ENCODE measurements at regions not wholly inside any gene's neighbourhood (a gene's known extent, or its start where the extent isn't known, plus 50 kb on each side); places are given as distances from the start of the nearest gene placed in this dataset.
A peak's percentile ranks its signal among the peaks of the same experiment; 100 is the strongest.
"Not testable (repeated sequence)": the region's sequence is repeated elsewhere in the genome, so short reads cannot be mapped to it uniquely, and the experiment has no call there.

DNA sequence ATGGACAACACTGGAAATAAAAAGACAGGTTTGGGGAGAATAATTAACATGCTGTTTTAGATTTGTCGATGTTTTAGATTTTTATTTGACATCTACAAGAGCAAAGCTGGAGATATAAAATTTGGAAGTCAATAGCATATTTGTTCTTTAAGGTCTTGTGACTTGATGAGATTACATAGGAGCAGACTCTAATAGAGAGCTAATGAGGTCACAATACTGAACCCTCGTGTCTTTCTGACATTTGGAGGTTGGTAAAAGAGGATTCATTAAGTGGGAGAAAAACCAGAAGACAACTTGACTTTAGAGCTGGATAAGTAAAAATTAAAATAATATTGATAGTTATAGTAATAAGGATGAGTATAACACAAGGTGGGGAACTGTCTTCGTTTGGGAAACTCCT is 322.7 kb upstream of the SEMA6A start:
- no peak for DNase-seq

DNA sequence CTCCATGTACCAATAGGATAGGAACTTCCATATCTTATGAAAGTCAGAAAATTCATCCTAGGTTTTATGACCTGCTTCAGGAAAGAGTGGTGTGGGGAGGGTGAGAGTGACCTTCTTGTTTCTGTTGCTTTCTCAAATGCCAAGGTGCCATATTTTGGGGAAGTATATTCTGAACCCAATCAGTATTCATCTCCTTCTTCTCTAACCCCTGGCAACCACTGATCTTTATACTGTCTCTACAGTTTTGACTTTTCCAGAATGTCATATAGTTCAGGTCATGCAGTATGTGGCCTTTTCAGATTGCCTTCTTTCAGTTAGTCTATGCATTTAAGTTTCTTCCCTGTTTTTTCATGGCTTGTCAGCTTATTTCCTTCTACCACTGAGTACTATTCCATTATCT is 321.4 kb upstream of the SEMA6A start:
- DNase-seq = no peak

DNA sequence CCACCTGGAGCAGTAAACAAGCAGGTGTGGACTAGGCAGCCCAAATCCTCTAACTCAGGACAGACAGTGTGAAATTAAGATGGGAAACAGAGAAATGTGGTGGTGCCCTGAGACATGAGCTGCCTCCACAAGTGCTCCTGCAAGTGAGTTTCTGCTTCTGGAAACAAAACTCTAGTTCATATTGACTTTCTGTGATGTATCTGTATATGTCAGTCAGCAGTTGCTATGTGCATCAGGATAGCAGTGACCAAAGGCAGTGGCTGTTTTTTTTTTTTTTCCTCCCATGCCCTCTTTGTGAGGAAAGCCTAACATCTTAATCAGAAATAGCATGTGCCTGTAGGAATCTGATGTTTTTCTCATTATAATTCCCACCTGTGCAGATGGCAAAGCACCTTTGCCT is 318.4 kb upstream of the SEMA6A start:
- DNase-seq = no peak

DNA sequence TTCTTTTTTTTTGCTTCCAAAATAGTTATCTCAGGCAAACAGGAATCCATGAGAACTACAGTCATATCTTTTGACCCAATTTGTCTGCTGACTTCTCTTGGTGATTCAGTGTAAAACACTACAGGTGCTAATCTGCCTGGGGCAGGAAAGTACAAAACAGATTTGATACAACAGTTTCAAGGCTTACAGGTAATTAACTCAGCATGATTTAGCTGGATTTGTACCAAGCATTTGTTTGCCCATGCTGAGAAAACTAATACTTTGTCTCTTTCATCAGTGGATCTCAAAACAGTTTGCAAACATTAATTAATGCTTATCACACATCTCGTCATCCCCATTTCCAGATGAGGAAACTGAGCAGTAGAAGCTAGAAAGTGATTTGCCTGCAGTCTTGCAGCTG is 312.5 kb upstream of the SEMA6A start:
- no peak for DNase-seq

DNA sequence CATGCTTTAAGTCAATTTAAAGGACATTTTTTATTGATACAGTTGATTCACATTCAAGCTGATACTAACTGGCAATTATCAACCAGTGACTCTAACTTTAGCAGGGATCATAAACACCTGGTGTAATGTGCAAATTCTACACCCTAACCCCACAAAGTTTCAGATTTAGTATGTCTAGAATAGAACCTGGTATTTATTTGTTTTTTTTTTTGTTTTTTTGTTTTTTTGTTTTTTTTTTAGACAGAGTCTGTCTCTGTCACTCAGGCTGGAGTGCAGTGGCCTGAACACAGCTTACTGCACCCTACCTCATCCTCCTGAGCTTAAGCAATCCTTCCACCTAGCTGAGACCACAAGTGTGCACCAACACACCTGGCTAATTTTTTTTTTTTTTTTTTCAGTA is 311.2 kb upstream of the SEMA6A start:
- no peak for DNase-seq

DNA sequence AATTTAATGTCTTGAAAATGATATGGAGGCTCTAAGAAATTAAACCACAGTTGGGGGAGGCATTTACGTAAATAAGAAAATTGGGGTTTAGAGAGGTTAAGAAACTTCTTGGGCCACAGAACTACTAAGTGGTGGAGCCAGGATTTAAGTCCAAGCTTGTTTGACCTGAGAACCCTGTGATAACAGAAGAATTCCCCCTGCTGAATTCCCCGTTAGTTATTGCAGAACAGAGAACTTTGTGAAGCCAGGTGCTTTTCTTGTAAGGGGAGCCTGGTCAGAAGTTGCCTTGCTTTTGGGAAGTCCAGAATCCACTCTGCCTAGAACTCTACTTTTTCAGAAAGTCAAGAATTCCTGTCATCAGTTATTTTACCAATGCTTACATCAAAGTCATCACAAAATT is 309.3 kb upstream of the SEMA6A start:
- DNase-seq = no peak

DNA sequence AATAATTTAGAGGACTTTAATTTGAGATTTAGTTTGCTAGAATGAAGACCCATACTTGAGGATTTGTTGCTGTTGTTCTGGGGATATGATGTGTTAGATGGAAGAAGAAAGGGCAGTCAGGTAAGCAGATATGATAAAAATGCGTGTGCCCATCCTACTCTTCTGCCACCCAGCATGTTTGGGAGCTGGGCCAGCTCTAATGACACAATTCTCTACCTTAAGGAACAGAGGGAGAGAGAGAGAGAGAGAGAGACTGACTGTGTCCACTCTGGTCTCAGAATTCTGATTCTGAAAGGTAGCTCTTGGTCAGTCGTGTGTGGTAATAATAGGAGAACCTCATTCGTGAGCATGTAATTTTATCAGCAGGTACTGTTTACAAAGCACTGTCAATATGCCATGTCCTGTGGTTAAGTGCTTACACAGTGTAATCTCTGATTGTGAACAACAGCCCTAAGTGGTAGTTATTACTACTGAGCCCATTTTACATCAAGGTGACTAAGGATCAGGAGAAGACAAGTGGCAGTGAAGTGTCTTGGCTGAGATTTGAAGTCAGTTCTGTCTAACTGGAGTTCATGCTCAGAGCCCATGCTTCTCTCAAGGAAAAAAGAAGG is 307.4 kb upstream of the SEMA6A start:
- no peak for DNase-seq

DNA sequence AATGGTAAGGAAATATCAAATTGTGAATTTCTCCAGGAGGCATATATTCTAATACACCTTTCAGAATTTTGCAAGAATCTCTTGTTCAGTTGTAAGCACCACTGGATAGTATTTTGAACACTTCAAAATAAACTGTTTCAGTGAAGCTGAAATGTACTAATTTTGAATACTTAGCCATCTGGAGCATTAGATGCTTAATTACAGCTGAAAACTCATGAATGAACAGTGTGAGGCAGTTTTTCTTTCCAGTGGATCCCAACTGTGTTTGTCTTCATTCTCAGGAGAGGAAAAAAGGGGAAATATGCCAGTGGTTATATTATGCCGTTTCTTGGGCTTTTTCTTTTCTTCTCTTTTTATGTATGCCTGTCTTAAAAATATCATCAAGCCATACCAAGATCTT is 306.0 kb upstream of the SEMA6A start:
- DNase-seq = no peak

DNA sequence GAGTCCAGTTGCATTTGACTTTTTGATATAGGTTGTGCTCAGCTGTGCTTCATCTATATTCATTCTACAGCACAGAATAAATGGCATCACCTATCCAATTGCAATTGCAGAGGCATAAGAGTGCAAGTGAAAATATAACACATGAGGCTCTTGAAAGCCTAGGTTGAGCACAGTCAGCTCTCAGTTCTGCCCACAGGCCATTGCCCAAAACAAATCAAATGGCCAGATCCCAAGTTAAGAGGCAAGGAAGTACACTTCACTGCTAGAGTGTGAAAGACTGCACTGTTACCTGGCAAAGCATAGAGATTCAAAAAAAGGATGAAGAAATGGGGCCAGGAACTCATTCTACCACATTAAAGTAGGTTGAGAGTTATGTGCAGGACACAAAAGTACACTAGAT is 305.5 kb upstream of the SEMA6A start:
- DNase-seq = no peak

DNA sequence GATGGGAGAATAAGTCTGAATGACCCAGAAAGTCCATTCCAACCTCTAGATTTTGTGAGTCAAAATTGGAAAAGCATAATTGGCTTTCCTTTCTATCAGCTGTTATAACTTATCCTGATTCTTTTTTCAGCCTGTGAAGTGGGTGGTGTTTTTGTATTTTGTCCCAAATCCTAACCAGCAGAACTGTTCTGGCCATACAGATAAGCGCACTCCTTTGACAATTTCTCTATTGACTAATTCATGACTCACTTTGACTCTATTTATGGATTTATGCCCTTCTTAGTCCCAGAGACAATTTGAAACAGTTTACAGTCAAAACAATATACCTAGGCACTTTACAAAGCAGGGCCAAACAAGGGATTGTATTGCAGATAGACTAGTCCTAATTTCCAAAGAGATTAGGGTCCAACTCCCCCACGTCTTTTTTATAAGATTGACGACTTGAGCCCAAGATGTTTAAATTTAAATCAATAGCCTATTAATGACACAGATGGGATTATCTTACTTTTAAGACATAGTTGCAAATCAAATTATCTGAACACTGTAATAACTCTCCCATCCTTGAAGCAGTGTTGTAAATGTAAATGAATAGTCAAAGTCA is 301.7 kb upstream of the SEMA6A start:
- no peak for DNase-seq

DNA sequence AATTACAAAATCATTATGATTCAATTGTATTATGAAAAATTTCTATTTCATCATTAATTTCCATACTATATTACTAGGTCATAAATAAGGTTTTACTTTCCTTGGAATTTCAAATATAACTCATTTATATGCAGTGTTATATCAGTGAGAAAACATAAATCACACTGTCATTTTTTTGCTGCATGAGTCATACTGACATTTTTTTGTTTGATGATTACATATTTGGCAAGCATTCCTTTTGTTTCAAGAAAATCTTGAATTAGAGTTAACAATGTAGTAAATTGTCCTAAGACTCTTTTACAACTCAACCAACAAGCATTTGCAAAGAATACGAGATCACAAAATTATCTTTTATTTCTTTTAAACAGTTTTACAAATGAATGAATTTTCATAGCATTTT is 298.4 kb upstream of the SEMA6A start:
- DNase-seq = no peak

DNA sequence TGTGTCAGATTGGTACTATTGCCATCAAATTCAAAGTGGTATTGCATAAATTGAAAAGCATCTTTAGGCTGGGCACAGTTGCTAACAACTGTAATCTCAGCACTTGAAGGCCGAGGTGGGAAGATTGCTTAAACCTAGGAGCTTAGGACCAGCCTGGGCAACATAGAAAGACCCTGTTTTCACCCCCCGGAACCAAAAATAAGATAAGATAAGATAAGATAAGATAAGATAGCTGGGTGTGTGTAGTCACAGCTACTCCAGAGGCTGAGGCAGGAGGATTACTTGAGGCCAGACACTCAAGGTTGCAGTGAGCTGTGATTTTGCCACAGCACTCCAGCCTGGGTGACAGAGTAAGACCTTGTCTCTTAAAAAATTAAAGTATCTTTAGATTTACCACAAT is 297.9 kb upstream of the SEMA6A start:
- DNase-seq = no peak

DNA sequence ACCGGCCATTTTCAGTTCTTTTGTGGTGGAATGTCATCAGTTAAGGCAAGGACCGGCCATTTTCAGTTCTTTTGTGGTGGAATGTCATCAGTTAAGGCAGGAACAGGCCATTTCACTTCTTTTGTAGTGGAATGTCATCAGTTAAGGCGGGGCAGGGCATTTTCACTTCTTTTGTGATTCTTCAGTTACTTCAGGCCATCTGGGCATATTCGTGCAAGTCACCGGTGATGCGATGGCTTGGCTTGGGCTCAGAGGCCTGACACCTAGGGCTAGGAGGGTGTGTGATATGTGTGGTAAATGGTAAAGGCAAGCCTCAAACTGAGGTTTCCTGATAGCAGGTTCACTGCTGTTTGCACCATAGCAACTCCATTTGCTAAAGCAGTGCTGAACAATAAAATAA is 293.2 kb upstream of the SEMA6A start:
- DNase-seq = not testable (repeated sequence)

DNA sequence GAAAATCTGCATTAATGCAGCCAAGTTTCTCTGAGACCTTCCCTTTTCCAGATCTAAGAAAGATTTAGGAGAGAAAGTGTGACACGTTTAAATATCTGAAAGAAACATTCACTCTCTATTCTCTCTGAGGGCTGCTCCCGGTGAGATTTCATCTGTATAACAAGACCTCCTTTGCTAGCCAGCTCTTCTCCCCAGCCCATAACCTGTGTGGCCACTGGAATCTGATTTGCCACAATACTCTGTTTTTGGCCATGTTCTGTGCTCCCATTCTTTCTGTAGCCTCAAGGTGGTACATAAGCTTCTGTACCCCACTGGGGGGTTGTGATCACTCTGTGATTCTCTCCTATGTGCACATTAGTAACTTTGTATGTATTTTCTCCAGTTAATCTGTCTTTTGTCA is 291.0 kb upstream of the SEMA6A start:
- DNase-seq = no peak

DNA sequence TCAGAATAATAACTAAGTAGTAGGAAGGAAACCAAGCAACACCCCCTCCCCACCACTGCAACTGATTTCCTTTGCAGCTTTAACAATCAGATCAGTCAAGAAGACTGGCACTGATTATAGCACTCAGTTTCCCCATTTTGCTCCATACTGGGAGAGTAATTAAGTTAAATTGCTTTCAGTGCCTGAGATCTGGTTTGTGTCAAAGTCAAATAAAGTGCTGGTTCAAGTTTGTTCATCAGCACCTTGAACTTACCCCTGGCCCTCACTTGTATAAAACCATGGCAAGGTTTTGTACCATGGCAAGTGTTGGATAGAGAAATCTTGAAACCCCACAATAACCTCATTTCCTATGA is 290.2 kb upstream of the SEMA6A start:
- no peak for DNase-seq

DNA sequence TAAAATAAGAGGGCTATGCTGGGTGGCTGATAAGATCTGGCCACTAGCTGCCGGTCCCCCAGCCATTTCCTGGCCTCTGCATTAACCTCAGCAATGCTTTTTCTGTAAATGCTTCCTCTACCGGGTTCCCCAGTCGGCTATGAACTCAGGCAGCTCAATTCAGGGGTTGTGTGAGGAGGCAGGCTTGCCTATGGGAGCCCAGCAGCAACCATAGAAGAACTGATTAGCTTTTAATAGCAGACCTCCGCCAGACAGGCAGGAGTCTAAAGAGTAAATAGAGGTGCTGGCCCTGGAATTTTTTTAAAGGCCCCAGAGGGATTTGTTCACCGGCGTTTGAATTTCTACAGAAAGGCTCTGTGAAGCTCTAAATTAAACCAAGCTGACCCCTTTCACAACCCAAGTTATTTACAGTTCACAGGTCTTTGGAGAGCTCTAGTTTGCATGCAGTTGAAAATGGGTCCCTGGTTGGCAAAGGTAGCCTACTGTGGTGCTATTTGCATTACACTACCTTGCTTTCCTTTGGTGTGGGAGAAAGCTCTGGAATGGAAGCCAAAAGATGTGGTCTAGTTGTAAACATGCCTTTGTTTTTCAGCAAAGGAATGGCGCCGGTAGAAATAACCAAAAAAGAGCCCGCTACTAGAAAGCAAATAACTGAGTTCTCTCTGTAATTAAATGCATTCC is 289.7 kb upstream of the SEMA6A start:
- DNase-seq = peak in 1 of 3 donors; percentile 28

DNA sequence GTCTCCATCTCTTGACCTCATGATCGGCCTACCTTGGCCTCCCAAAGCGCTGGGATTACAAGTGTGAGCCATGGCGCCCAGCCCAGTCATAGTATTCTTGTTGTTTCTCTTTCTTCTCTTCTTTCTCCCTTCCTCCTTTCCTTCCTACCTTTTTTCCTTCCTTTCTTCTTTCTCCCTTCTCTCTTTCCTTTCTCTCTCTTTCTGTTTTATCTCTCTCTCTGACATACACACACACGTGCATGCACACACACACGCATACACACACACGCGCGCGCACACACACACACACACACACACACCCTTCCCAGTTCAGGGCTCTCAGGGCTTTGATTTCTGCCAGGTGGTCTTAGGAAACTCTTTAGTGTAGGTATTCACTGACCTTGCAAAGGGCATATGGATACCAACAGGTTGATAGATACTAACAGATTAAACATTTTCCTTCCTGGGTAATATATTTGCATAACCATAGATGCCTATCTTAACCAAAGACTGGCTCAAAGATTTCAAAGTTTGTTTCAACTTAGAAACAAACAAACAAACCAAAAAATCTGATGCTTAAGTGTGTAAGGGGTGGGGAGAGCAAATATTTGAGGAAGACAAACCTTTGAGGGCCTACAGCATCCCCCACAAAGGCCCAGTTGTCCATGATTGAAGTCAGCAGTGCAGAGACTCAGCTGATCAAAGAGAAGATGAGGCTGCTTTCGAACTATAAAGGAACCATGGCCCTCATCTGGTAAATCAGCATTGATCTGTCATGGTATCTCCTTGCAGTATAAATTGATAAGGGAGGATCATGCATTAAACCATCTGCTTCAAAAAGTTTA is 288.2 kb upstream of the SEMA6A start:
- no peak for DNase-seq

DNA sequence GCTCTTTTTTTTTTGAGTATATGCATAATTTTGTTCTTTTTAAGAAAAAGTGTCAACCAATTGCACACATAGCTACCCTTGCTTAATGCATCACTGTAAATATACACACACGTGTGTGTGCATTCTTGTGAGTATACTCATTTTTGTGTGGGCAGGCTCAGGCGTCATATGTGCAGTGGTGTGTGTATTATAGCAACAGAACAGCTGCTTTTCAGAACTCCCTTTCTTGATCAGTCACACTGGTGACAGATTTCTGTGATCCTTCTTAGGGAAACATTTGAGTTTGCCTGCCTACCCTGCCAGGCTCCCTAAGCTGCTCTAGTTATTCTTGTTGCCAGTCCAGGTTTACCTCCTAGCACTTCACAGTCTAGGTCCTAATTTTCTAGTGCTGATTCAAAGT is 287.0 kb upstream of the SEMA6A start:
- peak in 2 of 3 donors; percentile 13 to 32 for DNase-seq

DNA sequence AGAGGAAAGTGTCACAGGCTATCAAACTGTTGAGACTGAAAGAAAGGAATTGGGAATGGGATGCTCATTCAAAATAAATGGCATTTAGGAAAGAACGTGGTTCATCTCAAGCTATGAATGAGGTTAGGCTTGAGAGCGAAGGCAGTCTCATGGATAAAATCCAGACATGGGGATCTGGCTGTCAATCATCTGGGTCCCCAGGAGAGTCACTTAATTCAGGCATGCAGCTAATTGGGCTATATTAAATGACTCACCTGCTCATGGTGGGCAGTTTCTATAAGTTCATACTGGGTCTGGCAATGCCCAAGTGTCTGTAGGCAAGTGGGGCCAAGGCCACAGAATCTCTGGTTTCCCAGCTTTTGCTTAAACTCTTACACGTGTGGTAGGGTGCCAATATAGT is 286.5 kb upstream of the SEMA6A start:
- DNase-seq = no peak

DNA sequence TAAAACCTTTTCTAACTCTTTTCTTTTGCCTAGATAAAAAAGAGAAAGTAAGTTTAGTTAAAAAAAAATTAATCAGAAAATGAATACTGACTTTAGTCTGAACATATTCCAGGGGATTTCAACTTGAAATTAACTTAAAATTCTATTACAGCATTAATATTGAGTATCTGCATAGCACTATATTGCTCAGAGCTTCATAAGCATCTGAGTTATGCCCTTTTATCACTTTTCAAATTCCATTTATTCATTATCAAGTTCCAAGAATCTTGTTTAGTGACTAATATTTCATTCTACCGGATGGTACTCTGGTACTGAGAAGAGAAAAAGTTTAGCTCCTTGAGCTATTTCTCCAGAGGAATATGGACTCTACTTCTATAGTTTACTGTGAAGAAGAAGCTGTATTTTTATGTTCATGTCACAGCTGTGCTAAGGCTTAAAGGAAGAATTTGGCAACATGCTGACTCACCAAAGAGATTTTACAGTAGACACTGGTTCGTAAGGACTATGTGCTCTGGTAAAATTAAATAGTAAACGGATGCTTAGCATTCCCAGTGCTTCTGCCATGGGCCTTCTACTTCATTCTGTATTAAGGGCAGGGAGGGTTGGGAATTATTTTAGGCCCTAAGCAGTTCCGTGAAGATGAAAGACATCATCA is 285.2 kb upstream of the SEMA6A start:
- DNase-seq = peak; percentile 23 to 64 (median 44)

DNA sequence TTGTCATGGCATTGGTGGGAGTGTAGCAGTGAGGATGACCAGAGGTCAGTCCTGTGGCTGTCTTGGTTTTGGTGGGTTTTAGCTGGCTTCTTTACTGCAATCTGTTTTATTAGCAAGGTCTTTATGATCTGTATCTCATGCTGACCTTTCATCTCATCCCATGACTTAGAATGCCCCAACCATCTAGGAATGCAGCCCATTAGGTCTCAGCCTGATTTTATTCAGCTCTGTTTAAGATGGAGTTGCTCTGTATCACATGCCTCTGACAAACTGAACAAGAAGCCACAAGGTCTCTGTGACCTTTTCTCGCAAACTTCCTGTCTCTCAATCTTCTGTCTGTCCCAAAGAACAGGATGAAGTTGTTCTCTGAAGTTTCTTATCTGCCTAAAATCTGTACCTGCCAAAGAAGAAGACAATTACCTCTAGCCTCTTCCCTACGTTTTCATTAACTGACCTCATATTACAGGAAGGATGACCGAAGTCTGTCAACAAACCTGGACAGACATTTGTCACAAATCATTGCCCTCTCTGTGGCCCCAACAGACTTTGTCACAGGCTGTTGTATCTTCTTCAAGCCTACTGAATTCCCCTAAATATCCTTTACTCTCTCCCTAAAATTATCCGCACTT is 284.2 kb upstream of the SEMA6A start:
- DNase-seq = no peak

DNA sequence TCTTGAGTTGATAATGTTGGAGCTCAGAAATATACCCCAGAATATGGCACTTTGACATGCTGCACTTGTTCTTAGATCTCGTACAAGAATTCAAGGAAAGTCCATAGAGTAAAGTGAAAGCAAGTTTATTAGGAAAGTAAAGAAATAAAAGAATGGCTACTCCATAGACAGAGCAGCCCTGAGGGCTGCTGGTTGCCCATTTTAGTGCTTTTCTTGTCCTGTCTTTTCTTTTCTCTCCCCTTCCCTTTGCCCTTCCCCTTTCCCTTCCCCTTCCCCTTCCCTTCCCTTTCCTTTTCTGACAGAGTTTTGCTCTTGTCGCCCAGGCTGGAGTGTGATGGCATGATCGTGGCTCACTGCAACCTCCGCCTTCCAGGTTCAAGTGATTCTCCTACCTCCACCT is 283.4 kb upstream of the SEMA6A start:
- DNase-seq = not testable (repeated sequence)
